BLaER1 (cell line): ENCODE measurements at regions not wholly inside any gene's neighbourhood (a gene's known extent, or its start where the extent isn't known, plus 50 kb on each side); places are given as distances from the start of the nearest gene placed in this dataset.

ENCODE experiments used
- H3K27ac ChIP-seq: shearing (Covaris generic); formaldehyde crosslinking; 2 replicates; pipeline ENCODE4 v1.8.1; 2022
- H3K27me3 ChIP-seq: shearing (Covaris generic); formaldehyde crosslinking; 2 replicates; pipeline ENCODE4 v1.8.1; 2022
- H3K36me3 ChIP-seq: shearing (Covaris generic); formaldehyde crosslinking; 2 replicates; pipeline ENCODE4 v1.8.1; 2022
- H3K4me1 ChIP-seq: shearing (Covaris generic); formaldehyde crosslinking; 2 replicates; pipeline ENCODE4 v1.8.1; 2022
- H3K4me2 ChIP-seq: shearing (Covaris generic); formaldehyde crosslinking; 2 replicates; pipeline ENCODE4 v1.8.1; 2022
- H3K4me3 ChIP-seq: shearing (Covaris generic); formaldehyde crosslinking; 2 replicates; pipeline ENCODE4 v1.8.1; 2022
- H3K9ac ChIP-seq: shearing (Covaris generic); formaldehyde crosslinking; 2 replicates; pipeline ENCODE4 v1.8.1; 2022
- H3K9me3 ChIP-seq: shearing (Covaris generic); formaldehyde crosslinking; 2 replicates; pipeline ENCODE4 v1.8.1; 2022
- H4K20me1 ChIP-seq: shearing (Covaris generic); formaldehyde crosslinking; 2 replicates; pipeline ENCODE4 v1.8.1; 2022
- Cebpa-rat ChIP-seq: shearing (Covaris generic); IDR thresholded peaks from 2 replicates; pipeline ENCODE4 v1.8.1; 2022

DNA sequence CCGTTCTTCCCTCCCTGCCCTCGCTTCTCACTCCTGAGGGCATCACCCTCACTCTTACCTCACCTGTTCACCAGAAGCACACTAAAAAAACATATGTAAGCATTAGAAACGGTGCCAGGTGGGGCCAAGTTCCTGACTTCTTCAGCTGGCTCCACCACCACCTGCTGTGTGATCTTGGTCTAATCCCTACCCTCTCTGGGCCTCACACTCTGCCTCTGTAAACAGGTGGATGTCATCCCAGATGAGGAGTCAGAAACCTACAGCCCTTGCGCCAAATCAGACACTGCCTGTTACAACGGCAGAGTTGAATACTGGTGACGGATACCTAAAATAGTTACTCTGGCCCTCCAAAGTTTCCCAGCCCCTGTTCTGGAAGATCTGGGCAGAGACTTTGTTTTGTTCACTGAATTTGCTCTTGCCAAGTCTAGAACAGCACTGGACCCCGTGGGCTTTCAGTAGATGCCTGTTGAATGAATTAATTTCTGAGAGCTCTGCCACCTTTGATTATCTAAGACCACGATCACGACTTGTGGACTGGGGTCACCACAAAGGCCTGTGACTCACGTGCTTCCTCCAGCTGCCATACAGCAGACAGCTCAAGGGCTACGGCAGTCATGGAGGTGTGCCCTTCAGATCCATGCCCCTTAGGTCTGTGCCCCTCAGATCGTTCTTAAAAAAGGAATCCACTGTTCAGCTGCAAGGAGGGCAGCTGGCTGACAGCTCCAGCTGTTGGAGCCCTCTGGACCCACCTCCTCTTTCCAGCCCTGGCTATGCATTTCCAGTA is 71.9 kb downstream of the GSC start:
- H3K36me3 ChIP-seq: no peaks in the 10 kb centered on the region
- peaks cover 7% of the 10 kb centered on the region; the same call in 1 of the 2 replicates for H3K9me3 ChIP-seq
- H3K4me3 ChIP-seq: no peak overlapping the region
- no peak overlapping the region for H3K9ac ChIP-seq
- TF ChIP-seq Cebpa-rat: no peak
- H3K4me2 ChIP-seq: no peak overlapping the region
- H3K27ac ChIP-seq: no peak overlapping the region
- no peaks in the 10 kb centered on the region for H4K20me1 ChIP-seq
- peaks cover 13% of the 10 kb centered on the region for H3K4me1 ChIP-seq
- H3K27me3 ChIP-seq: no peaks in the 10 kb centered on the region

DNA sequence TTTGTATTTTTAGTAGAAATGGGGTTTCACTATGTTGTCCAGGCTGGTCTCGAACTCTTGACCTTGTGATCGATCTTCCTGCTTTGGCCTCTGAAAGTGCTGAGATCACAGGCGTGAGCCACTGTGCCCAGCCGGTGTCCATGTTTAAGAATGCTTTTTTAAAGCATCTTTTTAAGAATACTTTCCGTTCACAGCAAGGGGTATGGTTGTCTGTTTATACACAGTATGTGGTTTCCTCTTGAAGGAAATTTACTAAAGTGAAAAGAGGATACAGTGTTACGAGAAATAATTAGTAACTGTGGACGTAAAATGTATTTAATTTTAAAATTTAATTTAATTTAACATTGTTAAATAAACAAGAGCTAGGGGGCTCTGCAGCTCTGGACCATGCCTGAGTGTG is 73.4 kb downstream of the GSC start:
- H3K9ac ChIP-seq: no peak overlapping the region
- H3K4me3 ChIP-seq: no peak overlapping the region
- no peak overlapping the region for H3K27ac ChIP-seq
- H3K4me2 ChIP-seq: no peak overlapping the region
- H4K20me1 ChIP-seq: no peaks in the 10 kb centered on the region
- no peaks in the 10 kb centered on the region for H3K27me3 ChIP-seq
- H3K4me1 ChIP-seq: peaks cover 13% of the 10 kb centered on the region
- peaks cover 7% of the 10 kb centered on the region; the same call in 1 of the 2 replicates for H3K9me3 ChIP-seq
- no peak for TF ChIP-seq Cebpa-rat
- no peaks in the 10 kb centered on the region for H3K36me3 ChIP-seq

GRCh38 chr14:94695231-94695630 is 74.7 kb downstream of the GSC start:
- Histone ChIP-seq H3K4me3 (no peak overlapping the region), H3K9me3 (peaks cover 7% of the 10 kb centered on the region; the same call in 1 of the 2 replicates), H4K20me1 (no peaks in the 10 kb centered on the region), H3K4me1 (peaks cover 13% of the 10 kb centered on the region), H3K4me2 (no peak overlapping the region), H3K9ac (no peak overlapping the region), H3K36me3 (no peaks in the 10 kb centered on the region), H3K27ac (0 out of 2 replicates have a peak overlapping the region, but pooled peaks have one; percentile 18), H3K27me3 (no peaks in the 10 kb centered on the region)
- TF ChIP-seq Cebpa-rat: no peak

GRCh38 chr14:94691660-94692034 is 78.3 kb downstream of the GSC start:
- Histone ChIP-seq H3K36me3 (no peaks in the 10 kb centered on the region), H4K20me1 (no peaks in the 10 kb centered on the region), H3K27me3 (no peaks in the 10 kb centered on the region), H3K27ac (no peak overlapping the region), H3K9me3 (peaks cover 7% of the 10 kb centered on the region; the same call in 1 of the 2 replicates), H3K9ac (no peak overlapping the region), H3K4me2 (no peak overlapping the region), H3K4me3 (no peak overlapping the region), H3K4me1 (peaks cover 13% of the 10 kb centered on the region)
- TF ChIP-seq Cebpa-rat: no peak

GRCh38 chr14:94690896-94691659 is 78.8 kb downstream of the GSC start:
- H3K27me3 ChIP-seq: no peaks in the 10 kb centered on the region
- TF ChIP-seq Cebpa-rat: no peak
- H3K4me2 ChIP-seq: no peak overlapping the region
- peaks cover 7% of the 10 kb centered on the region; the same call in 1 of the 2 replicates for H3K9me3 ChIP-seq
- H3K36me3 ChIP-seq: no peaks in the 10 kb centered on the region
- H3K4me3 ChIP-seq: no peak overlapping the region
- no peak overlapping the region for H3K27ac ChIP-seq
- peaks cover 13% of the 10 kb centered on the region for H3K4me1 ChIP-seq
- H4K20me1 ChIP-seq: no peaks in the 10 kb centered on the region
- no peak overlapping the region for H3K9ac ChIP-seq

DNA sequence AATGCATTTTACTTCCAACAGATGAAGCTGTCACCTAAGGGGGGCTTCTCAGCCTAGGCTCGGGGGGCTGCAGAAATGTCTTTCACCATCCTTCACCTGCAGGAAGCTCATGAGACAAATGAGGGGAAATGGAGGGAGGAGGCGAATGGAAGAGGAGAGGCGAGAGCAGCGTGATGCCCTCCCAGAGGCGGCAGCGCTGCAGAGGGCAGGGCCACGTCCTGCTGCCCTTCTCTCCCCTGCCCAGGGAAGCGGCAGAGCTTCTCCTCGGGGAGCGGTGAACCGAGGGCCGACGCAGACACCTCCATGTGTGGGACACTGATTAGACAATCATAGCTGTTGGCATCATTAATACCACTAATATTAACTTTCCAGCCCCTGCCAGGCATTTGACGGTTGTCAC is 78.3 kb downstream of the SERPINA3 start:
- Histone ChIP-seq H3K4me2 (no peak overlapping the region), H3K36me3 (no peaks in the 10 kb centered on the region), H3K4me1 (peaks cover 13% of the 10 kb centered on the region), H3K9me3 (peaks cover 7% of the 10 kb centered on the region; the same call in 1 of the 2 replicates), H3K27ac (no peak overlapping the region), H3K4me3 (no peak overlapping the region), H3K9ac (no peak overlapping the region), H4K20me1 (no peaks in the 10 kb centered on the region), H3K27me3 (no peaks in the 10 kb centered on the region)
- TF ChIP-seq Cebpa-rat: no peak

GRCh38 chr14:94689985-94690400 is 77.8 kb downstream of the SERPINA3 start:
- Histone ChIP-seq H3K4me3 (no peak overlapping the region), H4K20me1 (no peaks in the 10 kb centered on the region), H3K9ac (no peak overlapping the region), H3K4me2 (0 out of 2 replicates have a peak overlapping the region, but pooled peaks have one; percentile 22), H3K4me1 (peaks cover 9% of the 10 kb centered on the region), H3K27ac (no peak overlapping the region), H3K36me3 (no peaks in the 10 kb centered on the region), H3K27me3 (no peaks in the 10 kb centered on the region), H3K9me3 (peaks cover 7% of the 10 kb centered on the region; the same call in 1 of the 2 replicates)
- no peak for TF ChIP-seq Cebpa-rat

DNA sequence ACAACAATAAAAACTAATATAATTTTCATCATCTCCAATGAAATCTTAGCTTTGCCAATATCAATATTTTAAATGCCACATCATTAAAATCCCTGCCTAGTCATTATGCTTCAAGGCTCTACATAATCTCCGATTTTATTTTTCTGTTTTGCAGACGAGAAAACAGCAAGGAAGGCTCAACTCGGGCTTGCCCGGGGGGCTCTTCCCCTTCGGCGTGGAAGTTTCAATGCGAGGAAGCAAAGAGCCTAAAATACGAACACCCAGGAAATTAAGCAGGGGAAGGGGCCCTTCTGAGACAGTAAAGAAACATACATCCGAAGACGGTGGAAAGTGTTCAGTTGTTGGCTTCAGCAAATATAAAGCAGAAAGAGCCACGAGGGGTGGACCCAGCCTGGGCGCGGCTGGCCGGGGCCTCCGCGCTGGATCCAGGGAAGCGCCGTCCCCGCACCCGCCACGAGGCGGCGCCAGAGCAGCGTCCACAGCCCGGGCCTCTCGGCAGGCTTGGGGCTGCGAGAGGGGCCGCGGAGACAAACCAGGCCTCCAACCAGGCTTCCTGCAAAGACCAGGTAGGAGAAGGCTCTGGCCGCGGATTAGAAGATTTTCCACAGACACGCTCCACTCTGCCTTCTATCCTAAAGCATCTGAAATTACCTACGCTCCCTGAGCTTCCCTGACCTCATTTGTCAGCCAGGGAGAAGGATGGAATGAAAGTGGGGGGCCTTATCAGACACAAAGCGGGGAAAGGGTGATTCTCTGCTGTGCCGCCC is 77.2 kb downstream of the SERPINA3 start:
- H3K4me3 ChIP-seq: no peak overlapping the region
- H3K36me3 ChIP-seq: no peaks in the 10 kb centered on the region
- H3K9ac ChIP-seq: no peak overlapping the region
- peaks cover 7% of the 10 kb centered on the region; the same call in 1 of the 2 replicates for H3K9me3 ChIP-seq
- peaks cover 3% of the 10 kb centered on the region; the same call in 1 of the 2 replicates for H3K4me1 ChIP-seq
- no peak for TF ChIP-seq Cebpa-rat
- H3K27me3 ChIP-seq: no peaks in the 10 kb centered on the region
- H3K4me2 ChIP-seq: 0 out of 2 replicates have a peak overlapping the region, but pooled peaks have one; percentile 22
- H4K20me1 ChIP-seq: no peaks in the 10 kb centered on the region
- H3K27ac ChIP-seq: no peak overlapping the region

DNA sequence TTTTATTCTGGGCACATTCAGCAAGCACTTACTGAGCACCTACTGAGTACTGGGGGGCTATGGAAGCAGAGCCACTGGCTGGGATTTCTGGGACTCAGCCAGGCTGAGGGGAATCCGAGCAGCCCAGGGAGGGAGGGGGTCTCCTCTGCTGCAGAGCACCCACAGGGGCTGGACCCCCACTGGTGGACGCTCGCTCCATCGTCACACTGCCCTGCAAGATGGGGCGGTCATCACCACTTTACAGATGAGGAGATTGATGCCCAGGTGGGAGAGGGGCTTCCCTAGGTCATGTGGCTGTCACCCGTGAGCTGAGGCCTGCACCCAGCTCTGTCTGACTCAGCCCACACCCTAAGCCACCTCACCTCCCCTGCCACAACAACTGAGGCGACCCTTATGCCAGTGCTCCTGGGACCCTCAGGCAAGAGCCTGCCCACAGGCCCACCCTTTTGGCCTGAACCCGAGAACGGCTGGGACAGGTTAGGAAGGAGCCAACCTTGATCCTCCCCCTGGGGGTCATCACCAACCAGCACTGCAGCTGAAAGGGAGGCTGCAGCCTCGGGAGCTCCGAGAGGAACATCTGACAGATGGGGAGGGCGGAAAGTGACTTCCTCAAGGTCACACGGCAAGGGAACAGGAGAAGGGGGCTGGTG is 74.4 kb downstream of the SERPINA3 start:
- Histone ChIP-seq H3K27me3 (no peaks in the 10 kb centered on the region), H3K4me3 (no peak overlapping the region), H3K27ac (no peak overlapping the region), H3K4me2 (no peak overlapping the region), H3K36me3 (no peaks in the 10 kb centered on the region), H3K9me3 (no peaks in the 10 kb centered on the region), H4K20me1 (no peaks in the 10 kb centered on the region), H3K4me1 (no peaks in the 10 kb centered on the region), H3K9ac (no peak overlapping the region)
- TF ChIP-seq Cebpa-rat: no peak
